Lower leg skin (tissue), 3 donors: ENCODE measurements at regions not wholly inside any gene's neighbourhood (a gene's known extent, or its start where the extent isn't known, plus 50 kb on each side); places are given as distances from the start of the nearest gene placed in this dataset.

Experiments used
- CTCF ChIP-seq, 3 donors: fragments of 450-650 bp; IDR thresholded peaks; one replicate each; pipeline ENCODE4 v1.5.1; 2016; ENCODE audit warnings: antibody characterized with exemption in 3 of 3, mild to moderate bottlenecking in 3 of 3, moderate library complexity in 2 of 3
- POLR2A ChIP-seq, 2 donors: fragments of 450-650 bp; IDR thresholded peaks; one replicate each; pipeline ENCODE4 v1.6.1; 2016 to 2017; ENCODE audit warnings: antibody characterized with exemption in 2 of 2, mild to moderate bottlenecking in 1 of 2, moderate library complexity in 1 of 2

- TF ChIP-seq CTCF (IDR thresholded peaks at IDR 0.05) = no peak
- TF ChIP-seq POLR2A (IDR thresholded peaks at IDR 0.05) = no peak
These were observed 514.2 kb downstream of the TFEC start for GRCh38 chr7:115516341-115516740.
